ENCODE measurements at regions not wholly inside any gene's neighbourhood (a gene's known extent, or its start where the extent isn't known, plus 50 kb on each side); places are given as distances from the start of the nearest gene placed in this dataset.

DNA sequence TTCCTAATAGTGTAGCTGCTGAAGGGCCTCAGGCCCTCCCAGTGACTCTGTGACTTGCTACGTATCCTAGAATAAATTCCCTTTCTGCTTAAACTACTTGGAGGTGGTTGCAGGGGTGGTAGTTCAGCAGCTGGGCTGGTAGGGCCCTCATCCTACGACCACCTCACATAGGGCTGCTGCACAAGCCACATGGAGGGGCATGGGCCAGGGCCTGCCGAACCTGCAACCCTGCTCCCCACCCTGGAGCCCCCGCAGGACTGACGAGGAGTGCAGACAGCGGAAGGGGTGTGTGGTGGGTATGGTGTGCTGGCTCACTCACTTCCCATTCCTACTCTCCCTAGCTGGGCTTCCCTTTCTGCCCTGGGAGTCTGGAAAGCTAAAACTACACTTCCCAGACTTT, 56.2 kb upstream of the MLN start:
- intact Hi-C loops (cut with micrococcal nuclease) = no loop called here
- peaks cover 6% of the 10 kb centered on the region for H3K27me3 ChIP-seq (ENCODE audit: insufficient read depth, low read length)
- no peak for DNase-seq
- no peaks in the 10 kb centered on the region for H3K36me3 Mint-ChIP-seq
- H3K9me3 Mint-ChIP-seq = no peaks in the 10 kb centered on the region
- peaks cover 0 to 2% of the 10 kb centered on the region in 2 donors for H3K27me3 Mint-ChIP-seq
- peaks cover 77% of the 10 kb centered on the region for H3K4me1 ChIP-seq (ENCODE audit: insufficient read depth, low read length)
- CTCF ChIA-PET (ENCODE audit: partially characterized antibody) = interaction anchor here (2.5 kb wide), 1 partner anchor 55 kb away, joined by 15 read pairs; no protein-coding TSS in a partner anchor
- H3K4me3 ChIP-seq (ENCODE audit: low read length in 2 of 2) = no peak overlapping the region
- H3K27ac Mint-ChIP-seq = no peak overlapping the region
- H3K4me3 Mint-ChIP-seq = no peak overlapping the region
- POLR2A ChIA-PET (ENCODE audit: partially characterized antibody) = interaction anchor here (1.1 to 3.0 kb wide), 6 partner anchors 9 to 93 kb away, joined by 3 to 19 read pairs (median 4); no protein-coding TSS in a partner anchor
- H3K9me3 ChIP-seq (ENCODE audit: control insufficient read depth in 1 of 2, low read length in 2 of 2) = no peaks in the 10 kb centered on the region
- H3K36me3 ChIP-seq (ENCODE audit: insufficient read depth, low read length) = no peaks in the 10 kb centered on the region
- no peak overlapping the region for H3K27ac ChIP-seq (ENCODE audit: low read depth, low read length)
- peaks cover 46 to 82% (median 63%) of the 10 kb centered on the region in 4 donors for H3K4me1 Mint-ChIP-seq

DNA sequence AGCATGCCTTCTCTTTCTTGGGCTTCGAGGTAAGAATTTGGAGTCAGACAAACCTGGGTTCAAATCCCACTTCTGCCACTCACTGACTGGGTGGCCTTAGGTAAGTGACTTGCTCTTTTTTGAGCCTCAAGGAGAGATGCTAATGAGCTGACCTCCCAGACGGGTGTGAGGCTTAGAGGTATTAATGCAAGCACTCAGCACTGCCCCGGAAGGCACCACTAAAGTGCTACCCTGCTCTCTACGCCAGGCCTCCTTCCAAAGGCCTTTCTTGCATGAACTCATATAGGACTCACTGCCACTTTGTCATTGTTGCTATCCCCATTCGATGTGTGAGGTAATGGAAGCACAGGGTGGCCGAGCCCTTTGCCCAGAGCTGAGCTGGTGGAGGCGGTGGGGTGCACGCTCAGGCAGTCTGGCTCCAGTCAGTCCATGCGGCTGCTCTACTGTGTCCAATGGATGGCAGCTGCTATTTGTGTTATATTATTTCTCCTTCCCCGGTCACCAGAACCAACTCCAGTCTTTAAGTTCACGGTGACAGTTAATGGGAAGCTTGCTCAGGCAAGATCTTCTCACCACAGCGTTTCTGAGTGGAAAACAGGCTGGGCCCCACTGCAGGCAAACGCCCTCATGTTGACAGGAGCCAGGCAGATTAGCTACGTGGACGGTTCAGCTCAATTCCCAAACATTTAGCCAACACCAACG, 55.2 kb upstream of the MLN start:
- no peak overlapping the region for H3K27ac ChIP-seq (ENCODE audit: low read depth, low read length)
- H3K4me3 Mint-ChIP-seq = peak overlapping the region in 1 of 8 donors; percentile 20
- peaks cover 44 to 86% (median 59%) of the 10 kb centered on the region in 4 donors for H3K4me1 Mint-ChIP-seq
- intact Hi-C loops (cut with micrococcal nuclease) = no loop called here
- H3K36me3 ChIP-seq (ENCODE audit: insufficient read depth, low read length) = no peaks in the 10 kb centered on the region
- peaks cover 6% of the 10 kb centered on the region for H3K27me3 ChIP-seq (ENCODE audit: insufficient read depth, low read length)
- ChIA-PET CTCF (ENCODE audit: partially characterized antibody) (interaction anchor here (0.6 to 1.6 kb wide), 3 partner anchors 12 to 168 kb away, joined by 3 read pairs; no protein-coding TSS in a partner anchor), POLR2A (ENCODE audit: partially characterized antibody) (interaction anchor here (3.0 to 4.0 kb wide), 2 partner anchors 46 kb away, joined by 14 to 22 read pairs; no protein-coding TSS in a partner anchor)
- peaks cover 0 to 2% (median 0%) of the 10 kb centered on the region in 8 donors for H3K9me3 Mint-ChIP-seq
- no peak overlapping the region for H3K4me3 ChIP-seq (ENCODE audit: low read length in 2 of 2)
- no peak for DNase-seq
- peaks cover 0 to 5% of the 10 kb centered on the region in 2 donors for H3K27me3 Mint-ChIP-seq
- no peaks in the 10 kb centered on the region for H3K36me3 Mint-ChIP-seq
- H3K27ac Mint-ChIP-seq = no peak overlapping the region
- peaks cover 72% of the 10 kb centered on the region for H3K4me1 ChIP-seq (ENCODE audit: insufficient read depth, low read length)
- H3K9me3 ChIP-seq (ENCODE audit: control insufficient read depth in 1 of 2, low read length in 2 of 2) = no peaks in the 10 kb centered on the region

DNA sequence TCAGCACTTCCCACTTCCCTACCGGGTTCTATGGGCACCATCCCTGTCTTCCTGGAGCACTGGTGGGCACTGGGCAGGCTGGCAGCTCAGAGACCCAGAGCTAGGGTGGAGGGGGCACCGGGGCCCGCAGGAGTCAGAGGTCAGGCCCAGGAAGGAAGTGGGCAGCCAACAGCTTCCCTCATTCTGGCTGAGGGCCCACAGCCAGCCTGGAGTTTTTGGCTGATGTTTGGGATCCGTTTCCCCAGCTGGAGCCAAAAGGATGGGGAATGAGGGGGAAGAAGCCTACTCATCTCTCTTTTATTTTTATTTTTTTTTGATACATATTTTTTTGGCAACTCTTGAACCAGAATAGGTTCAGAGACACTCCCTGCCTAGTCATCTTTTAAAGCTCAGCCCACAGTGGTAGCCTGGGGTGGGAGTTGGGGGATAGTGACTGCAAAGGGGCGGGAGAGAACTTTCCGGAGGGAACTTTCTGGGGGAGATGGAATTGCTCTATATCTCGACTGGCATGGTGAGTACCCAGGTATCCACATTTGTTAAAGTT, 54.2 kb upstream of the MLN start:
- Histone ChIP-seq H3K27me3 (ENCODE audit: insufficient read depth, low read length) (peaks cover 6% of the 10 kb centered on the region), H3K27ac (ENCODE audit: low read depth, low read length) (no peak overlapping the region), H3K36me3 (ENCODE audit: insufficient read depth, low read length) (no peaks in the 10 kb centered on the region), H3K4me1 (ENCODE audit: insufficient read depth, low read length) (peaks cover 68% of the 10 kb centered on the region), H3K4me3 (ENCODE audit: low read length in 2 of 2) (no peak overlapping the region), H3K9me3 (ENCODE audit: control insufficient read depth in 1 of 2, low read length in 2 of 2) (no peaks in the 10 kb centered on the region)
- ChIA-PET CTCF (ENCODE audit: partially characterized antibody) (interaction anchor here (1.0 to 1.6 kb wide), 2 partner anchors 167 to 169 kb away, joined by 3 read pairs; no protein-coding TSS in a partner anchor), POLR2A (ENCODE audit: partially characterized antibody) (interaction anchor here (0.8 to 4.0 kb wide), 3 partner anchors 47 to 69 kb away, joined by 3 to 22 read pairs (median 3); partner anchors contain the start of gene LEMD2)
- Mint-ChIP-seq H3K4me1 (peaks cover 41 to 76% (median 55%) of the 10 kb centered on the region in 4 donors), H3K27me3 (peaks cover 0 to 4% of the 10 kb centered on the region in 2 donors), H3K27ac (no peak overlapping the region), H3K36me3 (no peaks in the 10 kb centered on the region), H3K9me3 (peaks cover 0 to 2% (median 0%) of the 10 kb centered on the region in 8 donors), H3K4me3 (no peak overlapping the region)
- intact Hi-C loops (cut with micrococcal nuclease) = loop anchor here (2.0 kb wide), 3 partner anchors 47 to 69 kb away; partner anchors contain the start of gene LEMD2
- no peak for DNase-seq

DNA sequence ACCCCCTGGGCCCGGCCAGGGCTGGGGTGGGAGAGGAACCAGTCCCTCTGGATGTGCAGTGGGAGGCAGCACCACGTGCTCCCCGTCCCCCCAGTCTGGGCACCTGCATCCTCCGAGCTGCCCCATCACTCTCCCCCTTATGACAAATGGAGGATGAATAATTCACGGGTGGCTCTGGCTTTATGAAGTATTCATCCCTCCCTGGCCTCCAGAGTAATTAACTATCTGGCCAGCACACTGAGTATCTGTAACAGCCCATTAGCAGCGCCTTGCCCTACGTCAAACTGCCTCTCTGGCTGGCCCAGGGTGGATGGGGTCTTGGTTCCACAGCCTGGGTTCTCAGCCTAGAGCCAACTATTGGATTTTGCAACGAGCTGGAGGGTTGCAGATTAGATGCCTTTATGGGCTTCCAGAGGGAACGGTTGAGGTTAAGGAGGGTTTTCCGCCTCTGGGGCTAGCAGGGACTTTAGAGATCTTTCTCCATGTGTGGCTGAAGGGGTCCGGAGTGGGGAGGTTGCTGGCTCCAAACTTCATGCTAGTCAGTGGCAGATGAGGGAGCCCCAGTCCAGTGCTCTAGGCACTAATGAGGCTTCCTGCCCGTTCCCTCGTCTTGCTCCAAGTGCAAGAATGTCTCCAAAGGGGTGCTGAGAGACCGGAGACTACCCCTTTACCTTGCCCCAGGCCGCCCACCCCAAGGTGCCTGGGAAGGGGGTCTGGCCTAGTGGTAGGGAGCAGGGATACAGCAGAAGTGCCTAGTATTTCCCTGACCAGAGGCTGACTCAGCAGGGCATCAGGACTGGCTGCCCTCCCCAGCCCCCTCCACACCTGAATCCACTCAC, 53.5 kb upstream of the MLN start:
- no peaks in the 10 kb centered on the region for H3K36me3 Mint-ChIP-seq
- ChIA-PET CTCF (ENCODE audit: partially characterized antibody) (interaction anchor here (1.6 kb wide), 1 partner anchor 170 kb away, joined by 3 read pairs; no protein-coding TSS in a partner anchor), POLR2A (ENCODE audit: partially characterized antibody) (interaction anchor here (0.8 to 4.0 kb wide), 8 partner anchors 9 to 78 kb away, joined by 3 to 22 read pairs (median 5); partner anchors contain the start of gene LEMD2)
- no peaks in the 10 kb centered on the region for H3K9me3 ChIP-seq (ENCODE audit: control insufficient read depth in 1 of 2, low read length in 2 of 2)
- H3K9me3 Mint-ChIP-seq = peaks cover 0 to 2% (median 0%) of the 10 kb centered on the region in 8 donors
- peaks cover 6% of the 10 kb centered on the region for H3K27me3 ChIP-seq (ENCODE audit: insufficient read depth, low read length)
- H3K36me3 ChIP-seq (ENCODE audit: insufficient read depth, low read length) = no peaks in the 10 kb centered on the region
- H3K4me3 Mint-ChIP-seq = peak overlapping the region in 5 of 8 donors; percentile 17 to 67 (median 51)
- intact Hi-C loops (cut with micrococcal nuclease) = loop anchor here (2.0 kb wide), 3 partner anchors 47 to 69 kb away; partner anchors contain the start of gene LEMD2
- peaks cover 67% of the 10 kb centered on the region for H3K4me1 ChIP-seq (ENCODE audit: insufficient read depth, low read length)
- H3K27me3 Mint-ChIP-seq = peaks cover 0 to 4% of the 10 kb centered on the region in 2 donors
- H3K4me3 ChIP-seq (ENCODE audit: low read length in 2 of 2) = no peak overlapping the region
- no peak overlapping the region for H3K27ac ChIP-seq (ENCODE audit: low read depth, low read length)
- no peak for DNase-seq
- H3K4me1 Mint-ChIP-seq = peaks cover 41 to 75% (median 55%) of the 10 kb centered on the region in 4 donors
- peak overlapping the region in 1 of 7 donors; percentile 17 for H3K27ac Mint-ChIP-seq

DNA sequence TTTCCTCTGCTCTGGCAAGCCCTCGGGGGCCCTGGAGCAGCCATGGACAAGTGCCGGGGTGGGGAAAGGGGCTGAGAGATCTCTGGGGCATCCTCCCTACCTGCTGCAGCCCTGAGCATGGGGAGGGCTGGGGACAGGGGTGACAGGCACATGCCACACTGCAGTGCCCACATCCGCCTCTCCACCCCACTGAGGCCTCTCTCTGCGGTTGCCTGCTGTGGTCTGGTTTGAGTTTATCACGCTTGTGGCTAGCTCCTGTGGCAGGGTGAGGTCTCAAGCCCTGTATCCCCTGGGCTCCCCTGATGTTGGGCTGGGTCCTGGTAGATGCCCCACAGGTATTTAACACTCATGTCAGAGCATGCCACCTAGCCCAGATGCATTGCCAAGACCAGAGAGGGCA, 52.9 kb upstream of the MLN start:
- ChIA-PET POLR2A (ENCODE audit: partially characterized antibody) (interaction anchor here (1.0 to 4.0 kb wide), 8 partner anchors 9 to 77 kb away, joined by 3 to 22 read pairs (median 5); partner anchors contain the start of gene LEMD2), CTCF (ENCODE audit: partially characterized antibody) (interaction anchor here (1.1 to 8.8 kb wide), 2 partner anchors 66 to 170 kb away, joined by 3 to 58 read pairs; no protein-coding TSS in a partner anchor)
- Mint-ChIP-seq H3K27ac (peak overlapping the region in 4 of 7 donors; percentile 4 to 76 (median 48)), H3K9me3 (peaks cover 0 to 2% (median 0%) of the 10 kb centered on the region in 8 donors), H3K4me3 (peak overlapping the region in 7 of 8 donors; percentile 17 to 81 (median 70)), H3K27me3 (peaks cover 0 to 4% of the 10 kb centered on the region in 2 donors), H3K36me3 (no peaks in the 10 kb centered on the region), H3K4me1 (peaks cover 36 to 68% (median 50%) of the 10 kb centered on the region in 4 donors)
- peaks cover 61% of the 10 kb centered on the region for H3K4me1 ChIP-seq (ENCODE audit: insufficient read depth, low read length)
- H3K9me3 ChIP-seq (ENCODE audit: control insufficient read depth in 1 of 2, low read length in 2 of 2) = no peaks in the 10 kb centered on the region
- H3K27me3 ChIP-seq (ENCODE audit: insufficient read depth, low read length) = peaks cover 6% of the 10 kb centered on the region
- H3K27ac ChIP-seq (ENCODE audit: low read depth, low read length) = no peak overlapping the region
- no peaks in the 10 kb centered on the region for H3K36me3 ChIP-seq (ENCODE audit: insufficient read depth, low read length)
- intact Hi-C loops (cut with micrococcal nuclease) = loop anchor here (2.0 kb wide), 3 partner anchors 48 to 68 kb away; partner anchors contain the start of gene LEMD2
- DNase-seq = peak; percentile 74 to 79 (median 78)
- no peak overlapping the region for H3K4me3 ChIP-seq (ENCODE audit: low read length in 2 of 2)

DNA sequence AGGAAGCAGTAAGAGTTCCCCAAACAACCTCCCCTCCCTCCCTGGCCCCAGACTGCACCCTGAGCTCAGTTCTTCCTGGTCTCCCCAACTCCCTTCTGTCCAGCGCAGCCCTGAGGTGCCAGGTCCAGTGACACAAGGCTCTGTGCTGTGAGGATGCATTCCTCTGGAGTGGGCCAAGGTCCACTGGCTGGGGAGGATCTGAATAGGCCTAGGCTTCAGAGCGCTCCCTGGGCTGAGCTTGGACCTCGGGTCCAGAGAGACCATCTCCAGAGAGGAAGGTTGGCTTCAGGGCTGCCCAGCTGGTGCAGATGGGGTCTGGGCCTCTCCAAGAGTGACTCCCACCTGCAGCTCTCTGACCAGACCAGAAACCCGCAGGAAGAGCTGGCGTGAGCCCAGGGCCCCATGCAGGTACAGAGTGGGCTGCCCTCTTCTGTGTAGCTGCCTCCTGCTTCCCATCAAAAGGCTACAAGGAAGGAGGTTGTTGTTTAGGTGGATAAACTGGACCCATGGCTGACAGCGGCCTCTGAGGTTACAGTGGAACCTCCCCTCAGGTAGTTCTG, 52.3 kb upstream of the MLN start:
- H3K9me3 Mint-ChIP-seq = peaks cover 0 to 2% (median 0%) of the 10 kb centered on the region in 8 donors
- peaks cover 0 to 4% of the 10 kb centered on the region in 2 donors for H3K27me3 Mint-ChIP-seq
- Histone ChIP-seq H3K36me3 (ENCODE audit: insufficient read depth, low read length) (no peaks in the 10 kb centered on the region), H3K9me3 (ENCODE audit: control insufficient read depth in 1 of 2, low read length in 2 of 2) (no peaks in the 10 kb centered on the region), H3K27ac (ENCODE audit: low read depth, low read length) (no peak overlapping the region), H3K27me3 (ENCODE audit: insufficient read depth, low read length) (peaks cover 9% of the 10 kb centered on the region), H3K4me1 (ENCODE audit: insufficient read depth, low read length) (peaks cover 55% of the 10 kb centered on the region), H3K4me3 (ENCODE audit: low read length in 2 of 2) (no peak overlapping the region)
- intact Hi-C loops (cut with micrococcal nuclease) = loop anchor here (2.0 kb wide), 3 partner anchors 49 to 67 kb away; partner anchors contain the start of gene LEMD2
- DNase-seq = no peak
- H3K27ac Mint-ChIP-seq = peak overlapping the region in 2 of 7 donors; percentile 44 to 76
- no peaks in the 10 kb centered on the region for H3K36me3 Mint-ChIP-seq
- H3K4me3 Mint-ChIP-seq = peak overlapping the region in 5 of 8 donors; percentile 51 to 81 (median 73)
- CTCF ChIA-PET (ENCODE audit: partially characterized antibody) = interaction anchor here (1.1 to 8.8 kb wide), 2 partner anchors 67 to 170 kb away, joined by 3 to 58 read pairs; no protein-coding TSS in a partner anchor
- H3K4me1 Mint-ChIP-seq = peaks cover 31 to 63% (median 44%) of the 10 kb centered on the region in 4 donors
- POLR2A ChIA-PET (ENCODE audit: partially characterized antibody) = interaction anchor here (1.0 to 4.0 kb wide), 7 partner anchors 8 to 77 kb away, joined by 3 to 22 read pairs (median 5); partner anchors contain the start of gene LEMD2
